ENCODE measurements at regions not wholly inside any gene's neighbourhood (a gene's known extent, or its start where the extent isn't known, plus 50 kb on each side); places are given as distances from the start of the nearest gene placed in this dataset.
"Not testable (repeated sequence)": the region's sequence is repeated elsewhere in the genome, so short reads cannot be mapped to it uniquely, and the experiment has no call there.

DNA sequence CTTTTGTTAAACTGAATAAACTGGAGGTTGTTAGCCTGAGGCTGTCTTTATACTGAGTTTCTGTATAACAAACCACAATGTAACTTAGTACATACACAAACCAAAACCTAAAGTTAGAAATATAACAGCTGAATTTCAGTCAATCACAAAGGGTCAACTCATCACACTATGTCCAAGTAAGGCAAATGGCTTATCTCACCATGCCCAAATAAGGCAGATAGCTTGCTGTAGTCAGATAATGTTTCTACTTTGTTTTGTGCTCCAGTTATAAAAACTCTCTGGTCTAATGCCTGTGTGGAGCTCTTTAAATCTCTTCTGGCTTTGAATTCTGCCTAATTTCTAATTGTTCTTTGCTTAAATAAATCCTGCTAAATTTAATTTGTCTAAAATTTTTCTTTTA, 1323.4 kb upstream of the ATXN8OS start:
- no peak for DNase-seq

DNA sequence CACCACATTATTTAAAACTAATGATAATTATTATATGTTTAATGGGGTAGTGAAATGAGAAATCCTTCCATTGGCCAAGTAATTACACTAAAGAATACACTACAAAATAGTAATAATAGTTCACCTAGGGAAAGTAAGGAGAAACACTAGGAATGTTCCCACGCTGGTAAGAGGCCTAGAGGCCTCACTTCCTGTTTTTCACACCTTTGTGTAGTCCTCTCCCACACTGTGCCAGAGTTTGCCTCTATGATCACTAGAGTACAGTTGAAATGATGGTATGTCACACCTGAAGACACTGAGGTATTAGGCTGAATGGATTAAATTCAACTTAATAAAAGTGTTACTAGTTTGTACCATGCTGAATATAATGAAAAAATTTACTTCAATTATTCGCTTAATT, 1348.0 kb upstream of the ATXN8OS start:
- no peak for DNase-seq

DNA sequence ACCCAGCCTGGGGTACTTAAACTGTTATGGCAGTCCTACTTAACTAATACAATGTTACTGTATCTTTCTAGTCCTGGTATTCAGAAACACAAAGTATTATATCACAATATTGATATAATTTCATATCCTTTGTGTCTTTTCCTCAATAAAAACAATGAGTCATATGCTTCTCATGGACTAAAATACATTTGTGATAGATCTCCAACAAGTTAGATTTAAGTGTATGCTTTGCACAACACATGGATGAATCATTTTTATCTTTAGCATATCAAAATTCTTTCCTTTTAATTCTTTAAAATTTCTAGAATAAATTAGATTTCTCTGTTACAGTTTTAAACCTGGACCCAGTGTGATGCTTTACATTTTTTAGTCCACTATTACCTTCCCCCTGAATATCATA, 1357.8 kb upstream of the ATXN8OS start:
- no peak for DNase-seq

DNA sequence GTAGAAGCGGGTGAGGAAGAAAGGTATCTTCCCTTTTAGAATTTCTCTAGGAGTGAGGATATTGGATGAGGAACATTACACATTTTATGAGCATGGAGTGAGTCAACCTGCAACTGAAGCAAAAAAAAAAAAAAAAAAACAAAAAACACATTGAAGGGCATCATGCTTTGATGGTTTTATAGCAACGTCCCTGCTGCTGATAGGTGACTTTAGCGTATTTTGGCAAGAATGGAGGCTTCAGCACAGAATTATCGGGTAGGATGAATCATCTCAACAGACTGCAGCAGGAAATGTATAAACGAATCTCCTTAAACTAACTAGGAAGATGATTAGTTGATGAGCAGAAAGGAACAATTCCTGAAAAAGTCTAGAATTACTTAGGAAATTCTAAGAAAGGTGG, 1359.6 kb upstream of the ATXN8OS start:
- no peak for DNase-seq

DNA sequence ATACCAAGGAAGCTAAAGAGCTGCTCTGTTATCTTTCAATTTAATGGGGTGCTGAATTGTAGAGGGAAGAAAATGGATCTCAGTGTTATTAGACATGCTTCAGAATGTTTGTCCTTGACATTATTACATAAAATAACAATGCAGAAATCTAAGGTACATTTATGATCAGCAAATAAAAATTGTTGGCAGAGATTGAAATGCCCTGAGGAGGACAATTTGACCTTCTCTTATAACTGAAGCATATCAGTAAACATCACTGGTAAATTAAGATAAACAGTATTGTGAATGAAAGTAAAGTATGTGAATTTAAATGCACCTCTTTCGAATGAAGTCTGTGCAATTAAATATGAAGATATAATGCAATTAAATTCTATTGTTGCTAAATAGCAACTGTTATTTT, 1362.1 kb upstream of the ATXN8OS start:
- DNase-seq: no peak

DNA sequence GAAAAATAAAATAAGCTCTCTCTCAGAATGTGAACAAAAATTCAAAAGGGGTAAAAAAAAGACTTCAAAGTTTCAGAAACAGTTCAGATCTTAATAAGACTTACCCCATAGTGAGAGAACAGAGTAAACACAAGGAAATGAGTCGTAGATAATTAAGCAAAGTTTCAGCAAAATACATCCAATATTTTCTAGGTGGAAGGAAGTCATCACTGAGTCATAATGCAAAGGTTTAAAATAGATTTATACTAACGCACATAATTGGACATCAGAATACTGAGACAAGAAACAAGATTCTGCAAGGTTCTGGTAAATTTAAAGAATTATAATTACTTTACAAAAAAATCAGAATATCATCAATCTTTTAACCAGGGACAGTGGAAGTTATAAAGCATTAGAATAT, 1370.7 kb upstream of the ATXN8OS start:
- no peak for DNase-seq

DNA sequence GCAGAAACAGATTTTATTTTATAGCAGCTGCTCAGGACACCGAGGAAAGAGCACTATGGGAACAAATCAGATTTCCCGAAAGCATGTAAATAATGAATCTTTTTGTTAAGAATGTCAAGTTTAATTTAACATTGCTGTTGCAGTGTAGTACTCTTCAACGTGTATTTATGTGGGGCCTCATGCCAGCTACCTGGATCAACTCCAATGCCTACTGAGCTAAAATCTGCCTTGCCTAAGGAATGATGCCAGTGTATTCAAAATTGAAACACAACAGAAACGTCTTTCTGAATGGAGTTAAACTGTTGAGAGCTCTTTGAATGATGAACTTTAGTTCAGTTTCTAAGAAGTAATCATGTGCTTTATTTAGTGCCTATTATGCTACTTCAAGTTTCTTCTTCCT, 1379.8 kb upstream of the ATXN8OS start:
- DNase-seq: no peak

DNA sequence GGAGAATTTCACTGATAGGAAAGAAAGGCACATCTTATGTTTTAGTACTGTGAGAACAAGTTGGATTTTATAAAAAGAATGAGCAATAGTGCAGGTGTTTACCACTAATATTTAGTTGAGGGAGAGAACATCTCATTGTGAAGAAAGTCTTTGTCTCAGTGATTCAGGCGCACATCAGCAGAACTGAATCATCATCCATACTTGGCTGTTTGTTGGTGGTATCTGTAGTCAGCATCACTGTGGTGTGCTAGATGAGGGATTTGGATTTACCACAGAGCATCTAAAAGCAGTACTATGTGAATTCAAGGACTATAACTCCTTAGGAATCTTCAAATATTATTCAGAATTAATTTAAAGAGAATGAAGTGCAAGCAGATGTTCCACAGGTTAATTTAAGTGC, 1380.5 kb upstream of the ATXN8OS start:
- DNase-seq: no peak

DNA sequence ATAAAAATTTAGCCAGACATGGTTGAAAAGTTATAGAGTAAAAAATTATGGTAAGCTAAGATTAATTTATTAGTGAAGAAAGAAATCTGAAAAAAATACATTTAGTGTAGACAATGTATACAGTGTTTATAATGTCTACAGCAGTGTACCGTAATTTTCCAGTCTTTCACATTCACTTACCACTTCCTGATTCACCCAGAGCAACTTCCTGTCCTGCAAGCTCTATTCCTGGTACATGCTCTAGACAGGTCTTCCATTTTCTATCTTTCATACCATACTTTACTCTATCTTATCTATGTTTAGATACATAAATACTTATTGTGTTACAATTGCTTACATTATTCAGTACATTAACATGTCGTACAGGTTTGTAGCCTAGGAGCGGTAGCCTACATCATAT, 1387.8 kb upstream of the ATXN8OS start:
- DNase-seq: no peak

DNA sequence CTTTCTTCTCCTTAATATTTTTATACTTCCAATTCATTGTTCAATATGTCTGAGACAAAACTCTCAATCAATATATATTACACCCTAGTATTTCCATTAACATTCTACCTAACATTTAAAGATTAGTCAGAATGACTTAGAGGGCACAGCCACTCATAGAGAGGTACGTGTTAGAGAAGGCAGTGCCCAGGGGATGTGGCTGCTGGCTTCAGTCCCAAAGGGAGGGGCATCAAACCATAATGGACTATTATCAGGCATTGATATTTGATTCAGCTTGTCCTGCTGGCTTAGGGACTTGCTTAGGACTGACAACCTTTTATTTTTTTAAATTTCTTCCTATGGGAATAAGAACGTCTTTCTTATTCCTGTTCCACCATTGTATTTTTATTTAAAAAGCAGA, 1392.0 kb upstream of the ATXN8OS start:
- no peak for DNase-seq

DNA sequence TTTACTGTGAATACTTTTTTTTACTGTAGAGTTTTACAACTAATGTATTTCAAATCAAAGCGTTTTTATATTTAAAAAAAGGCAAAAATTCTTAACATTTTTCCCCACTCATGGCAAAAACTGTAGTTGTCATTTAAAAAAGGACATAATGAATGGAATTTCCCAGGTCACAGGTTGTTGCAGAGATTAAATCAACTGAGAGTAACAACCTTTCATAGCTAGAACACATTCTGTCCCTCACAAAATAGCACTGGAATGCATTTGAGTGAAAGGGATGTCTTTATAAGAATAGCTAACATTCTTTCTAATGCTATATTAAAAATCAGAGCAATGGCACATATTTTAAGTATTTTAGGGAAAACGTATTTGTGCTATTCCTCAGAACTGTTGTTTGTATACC, 1393.3 kb upstream of the ATXN8OS start:
- DNase-seq: no peak

DNA sequence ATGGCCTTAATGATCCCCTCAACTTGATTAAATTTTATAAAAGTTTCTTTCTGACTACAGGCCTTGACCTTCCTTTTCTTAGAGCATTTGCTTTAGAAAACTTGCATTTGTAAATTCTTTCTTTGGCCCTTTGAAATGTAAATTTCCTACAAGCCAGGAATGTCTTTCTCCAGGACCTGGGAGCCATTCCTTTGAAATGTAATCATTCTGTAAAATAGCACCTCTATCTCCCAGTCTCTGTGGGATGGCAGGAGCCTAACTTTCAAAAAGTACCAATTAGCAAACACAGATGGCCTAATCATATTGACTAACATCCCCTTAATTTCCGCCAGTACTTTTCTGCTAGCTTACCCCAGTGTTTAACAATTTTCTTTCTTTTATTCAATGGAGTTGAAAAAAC, 1394.2 kb upstream of the ATXN8OS start:
- no peak for DNase-seq

DNA sequence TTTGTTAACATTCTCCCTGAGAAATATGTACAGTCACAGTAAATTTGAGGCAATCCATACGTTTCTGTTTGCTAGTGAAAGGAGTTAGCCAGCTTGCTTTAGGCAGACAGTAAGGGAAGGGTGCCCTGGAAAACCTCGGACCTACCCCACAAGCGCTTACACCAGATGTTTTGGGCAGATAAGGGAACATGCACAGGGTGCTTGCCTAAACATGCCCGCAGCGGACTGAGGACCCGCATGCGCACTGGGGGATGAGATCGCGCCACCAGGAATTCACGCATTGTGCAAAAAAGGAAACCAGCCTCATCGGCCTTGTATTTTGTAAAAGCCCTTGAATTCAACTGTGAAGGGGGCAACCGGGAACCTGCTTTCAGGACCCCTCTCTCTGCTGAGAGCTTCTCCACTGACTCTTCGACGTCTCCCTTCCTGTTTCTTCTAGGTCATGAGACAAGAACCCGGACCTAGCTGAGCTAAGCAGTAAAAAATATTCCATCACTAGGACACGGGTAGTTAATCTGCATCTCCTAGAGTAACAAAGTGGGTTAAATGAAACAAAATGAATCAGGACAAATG, 1399.2 kb upstream of the ATXN8OS start:
- no peak for DNase-seq

DNA sequence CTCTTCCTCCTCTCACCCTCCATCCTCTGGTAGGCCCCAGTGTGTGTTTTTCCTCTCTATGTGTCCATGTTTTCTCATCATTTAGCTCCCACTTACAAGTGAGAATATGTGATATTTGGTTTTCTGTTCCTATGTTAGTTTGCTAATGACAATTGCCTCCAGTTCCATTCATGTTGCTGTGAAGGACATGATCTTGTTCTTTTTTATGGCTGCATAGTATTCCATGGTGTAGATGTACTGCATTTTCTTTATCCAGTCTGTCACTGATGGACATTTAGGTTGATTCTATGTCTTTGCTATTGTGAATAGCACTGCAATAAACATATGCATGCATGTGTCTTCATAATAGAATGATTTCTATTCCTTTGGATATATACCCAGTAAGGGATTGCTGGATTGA, 1401.6 kb upstream of the ATXN8OS start:
- DNase-seq: not testable (repeated sequence)

DNA sequence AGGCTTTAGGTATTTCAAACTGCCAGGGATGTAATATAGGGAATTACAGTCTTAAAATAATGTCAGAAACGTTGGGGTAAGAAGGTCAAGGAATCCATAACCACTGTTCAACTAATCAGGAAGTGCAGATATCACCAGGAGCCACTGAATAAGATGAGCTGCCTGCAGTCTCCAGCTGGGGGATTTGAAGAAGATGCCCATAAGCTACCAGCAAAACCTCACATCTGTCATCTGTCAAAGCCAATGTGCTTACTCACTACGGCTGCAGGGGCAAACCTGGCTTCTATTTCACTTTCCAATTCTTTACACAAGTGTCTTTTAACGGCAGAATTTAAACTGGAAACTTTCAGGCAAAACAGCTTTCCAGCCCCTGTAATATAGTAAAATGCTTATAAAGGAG, 1410.1 kb upstream of the ATXN8OS start:
- DNase-seq: no peak

DNA sequence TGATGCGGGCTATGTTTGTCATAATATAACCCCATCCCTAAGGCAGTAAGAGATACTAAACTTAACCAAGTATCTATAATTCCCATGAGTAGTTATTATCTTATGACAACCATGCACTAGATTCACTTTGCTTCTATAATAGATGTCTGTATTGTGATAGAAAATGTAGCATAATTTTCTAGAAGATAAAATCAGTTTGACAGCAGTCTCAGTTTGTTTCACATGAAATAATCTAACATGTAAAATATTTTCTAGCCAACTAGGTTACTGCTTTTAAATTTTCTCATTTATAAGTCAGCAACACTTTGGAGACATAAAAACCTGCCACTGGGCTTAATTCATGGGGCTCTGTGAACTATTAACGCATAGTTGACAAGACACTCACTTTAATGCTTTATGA, 1410.7 kb upstream of the ATXN8OS start:
- DNase-seq: no peak

DNA sequence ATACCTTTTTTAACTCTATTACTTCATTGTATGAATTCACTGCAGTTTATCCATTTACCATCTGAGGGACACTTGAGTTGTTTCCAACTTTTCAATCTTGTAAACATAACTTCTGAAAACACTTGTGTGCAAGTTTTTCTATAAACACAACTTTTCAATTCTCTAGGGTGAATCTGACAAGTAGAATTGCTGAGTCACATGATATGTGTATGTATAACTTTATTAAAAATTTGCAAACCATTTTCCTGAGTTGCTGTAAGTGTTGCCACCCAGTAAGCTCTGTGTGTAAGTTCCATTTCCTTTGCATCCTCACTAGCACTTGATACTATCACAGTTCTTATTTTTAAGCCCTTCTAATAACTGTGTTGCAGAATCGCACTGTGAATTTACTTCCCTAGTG, 1415.6 kb upstream of the ATXN8OS start:
- no peak for DNase-seq

DNA sequence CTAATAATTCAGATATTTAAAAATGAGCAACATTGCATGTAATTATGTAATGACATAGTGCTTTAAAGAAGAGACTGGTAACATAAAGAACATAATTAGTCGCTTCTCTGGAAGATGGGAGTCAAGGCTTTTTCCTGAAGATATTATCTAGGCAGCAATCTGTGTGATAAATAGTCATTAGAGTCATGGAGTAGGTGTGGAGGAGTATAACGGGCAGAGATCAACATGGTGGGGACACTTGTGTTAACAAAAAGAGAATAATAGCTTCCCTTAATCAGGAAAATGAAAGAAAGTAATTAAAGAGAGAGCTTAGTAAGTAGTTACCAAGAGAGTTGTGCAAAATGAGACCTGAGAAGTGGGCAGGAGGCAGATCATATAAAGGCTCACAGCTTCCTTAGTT, 1417.1 kb upstream of the ATXN8OS start:
- DNase-seq: no peak

DNA sequence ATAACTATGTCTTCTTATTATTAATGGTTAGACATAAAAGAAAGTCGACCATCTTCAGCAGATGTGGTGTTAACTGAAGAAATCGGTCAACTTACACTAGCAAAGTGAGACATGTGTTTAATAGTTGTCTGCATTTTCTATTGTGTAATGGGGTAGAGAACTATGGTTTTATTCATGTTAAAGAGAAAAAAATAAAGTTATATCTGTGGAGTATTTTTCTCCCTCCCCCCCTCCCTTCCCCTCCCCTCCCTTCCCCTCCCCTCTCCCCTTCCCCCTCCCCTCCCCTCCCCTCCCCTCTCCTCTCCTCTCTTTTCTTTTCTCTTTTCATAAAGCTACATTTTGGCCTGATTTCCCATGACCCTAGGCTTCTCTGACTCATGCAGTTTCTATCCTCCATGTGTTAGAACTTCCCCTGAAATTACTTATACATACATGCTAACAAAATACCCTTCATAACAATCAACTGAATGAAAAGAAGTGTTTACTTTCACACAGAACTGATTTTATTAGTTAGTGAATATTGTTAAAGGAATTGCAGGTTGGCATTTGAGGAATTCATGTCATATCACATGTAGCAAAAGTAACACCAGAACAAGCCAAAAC, 1431.0 kb upstream of the ATXN8OS start:
- DNase-seq: no peak

DNA sequence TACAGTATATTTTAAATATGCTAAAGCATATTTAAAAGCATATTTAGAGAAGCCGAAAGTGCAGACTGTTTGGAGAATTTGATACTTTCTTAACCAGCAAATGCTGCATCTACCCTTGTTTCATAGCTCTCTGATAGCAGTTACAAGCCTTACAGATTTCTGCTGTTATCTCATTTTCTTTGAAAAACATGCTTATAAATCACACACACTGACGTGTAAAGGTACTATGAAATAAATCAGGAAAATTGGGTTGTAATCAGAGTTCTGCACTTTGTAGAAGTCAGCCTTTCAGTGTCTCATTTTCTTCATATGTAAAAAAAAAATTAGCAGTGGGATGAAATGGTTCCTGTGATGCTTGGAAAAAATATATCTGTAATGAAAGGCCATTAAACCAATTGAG, 1432.4 kb upstream of the ATXN8OS start:
- DNase-seq: no peak

DNA sequence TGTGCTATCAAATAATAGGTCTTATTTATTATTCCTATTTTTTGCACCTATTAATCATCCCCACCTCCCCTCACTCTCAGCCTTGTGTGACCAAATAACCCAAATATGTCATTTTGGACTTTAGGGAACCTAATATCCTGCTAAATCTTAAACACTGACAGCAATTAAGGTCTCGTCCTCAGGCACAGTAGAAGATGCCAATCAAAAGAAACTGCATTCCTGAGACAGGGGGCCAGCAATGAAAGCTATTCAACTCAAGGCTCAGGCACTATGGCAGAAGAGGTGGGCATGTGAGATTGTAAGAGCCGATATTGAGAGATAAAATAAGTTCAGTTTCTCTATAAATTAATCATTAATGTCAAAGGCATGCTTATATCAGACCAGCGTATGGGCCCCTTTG, 1437.7 kb upstream of the PCDH9 start:
- DNase-seq: no peak

DNA sequence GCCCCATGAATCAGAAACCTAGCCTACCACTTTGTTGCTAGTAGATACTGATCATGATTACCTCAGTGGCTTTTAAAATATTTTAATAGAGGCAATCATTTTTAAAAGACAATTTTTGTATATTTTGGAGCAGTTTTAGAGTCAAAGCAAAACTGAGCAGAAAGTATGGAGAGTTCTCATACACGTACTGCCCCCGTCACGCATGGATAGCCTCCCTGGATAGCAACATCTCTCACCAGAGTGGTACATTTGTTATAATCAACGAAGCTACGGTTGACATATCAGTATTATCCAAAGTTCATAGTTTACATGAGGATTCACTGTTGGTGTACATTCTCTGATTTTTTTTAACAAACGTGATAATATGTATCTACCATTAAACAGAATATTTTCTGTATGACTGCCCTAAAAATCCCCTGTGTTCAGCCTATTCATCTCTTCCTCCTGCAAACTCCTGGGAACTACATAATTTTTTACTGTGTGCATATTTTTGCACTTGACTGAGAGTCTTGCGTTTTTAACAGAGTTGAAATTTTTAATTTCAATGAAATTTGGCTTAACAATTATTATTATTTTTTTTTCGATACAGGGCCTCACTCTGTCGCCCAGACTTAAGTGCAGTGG, 1436.8 kb upstream of the PCDH9 start:
- no peak for DNase-seq

DNA sequence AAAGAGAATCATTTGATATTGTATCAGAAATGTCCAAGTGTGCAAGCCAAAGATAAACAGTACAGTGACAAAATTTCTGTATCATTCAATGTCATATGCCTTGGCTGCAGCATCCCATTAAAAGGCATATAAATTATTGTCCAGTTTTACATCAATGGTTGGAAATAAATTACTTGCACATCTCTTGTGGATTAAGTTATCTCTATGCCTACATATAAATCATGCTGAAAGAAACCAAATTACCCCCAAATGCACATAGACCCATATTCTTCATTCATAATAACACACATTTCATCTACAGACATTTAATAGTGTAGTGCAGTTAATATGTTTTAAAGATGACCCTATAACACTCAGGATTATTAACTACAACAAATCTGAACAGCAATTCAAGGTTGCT, 1415.7 kb upstream of the PCDH9 start:
- DNase-seq: no peak

DNA sequence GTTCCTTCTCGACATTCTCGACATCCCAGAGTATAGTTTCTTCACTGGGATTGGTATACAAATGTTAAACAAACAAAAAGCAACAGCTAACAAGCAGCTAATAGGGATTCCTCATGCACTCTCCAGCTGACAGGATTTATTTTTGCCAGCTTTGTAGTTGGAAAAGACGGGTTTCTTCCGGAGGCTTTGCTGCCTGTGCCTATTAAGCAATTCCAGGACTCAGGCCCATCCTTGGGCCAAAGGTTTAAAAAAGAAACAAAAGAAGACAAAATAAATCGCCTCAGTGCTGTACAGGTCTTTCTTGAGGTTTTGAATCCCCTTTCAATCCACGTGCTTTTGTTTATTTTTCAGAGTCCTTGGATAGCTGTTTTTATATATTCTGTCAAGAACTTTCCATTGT, 1414.5 kb upstream of the PCDH9 start:
- no peak for DNase-seq

DNA sequence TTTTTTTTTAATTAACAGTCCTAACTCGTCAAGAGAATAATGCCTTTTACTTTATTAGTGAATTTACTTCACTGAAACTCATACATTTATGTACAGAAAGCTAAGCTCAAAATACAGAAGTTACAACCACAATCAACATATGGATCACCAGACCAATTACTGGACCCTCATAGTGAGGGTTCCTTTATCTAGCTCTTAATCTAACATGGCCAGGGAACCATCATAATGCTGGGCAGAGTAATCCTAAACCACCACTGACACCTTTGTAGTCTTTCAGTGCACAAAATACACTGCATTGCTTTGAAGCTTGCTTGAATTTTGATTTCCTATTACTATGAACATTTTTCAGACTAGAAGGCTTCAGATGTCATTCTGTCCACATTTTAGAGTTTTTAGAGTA, 1406.6 kb upstream of the PCDH9 start:
- no peak for DNase-seq
